Activated CD4-positive, alpha-beta T cell treated with anti-CD3 and anti-CD28 coated beads, Interleukin-2, amount 50 U/mL, for 48 hours (primary cell): ENCODE measurements at regions not wholly inside any gene's neighbourhood (a gene's known extent, or its start where the extent isn't known, plus 50 kb on each side); places are given as distances from the start of the nearest gene placed in this dataset.

Source experiments
- DNase-seq, 2 experiments: peaks; one replicate each; pipeline ENCODE4 v3.0.0-alpha.2; 2020

DNA sequence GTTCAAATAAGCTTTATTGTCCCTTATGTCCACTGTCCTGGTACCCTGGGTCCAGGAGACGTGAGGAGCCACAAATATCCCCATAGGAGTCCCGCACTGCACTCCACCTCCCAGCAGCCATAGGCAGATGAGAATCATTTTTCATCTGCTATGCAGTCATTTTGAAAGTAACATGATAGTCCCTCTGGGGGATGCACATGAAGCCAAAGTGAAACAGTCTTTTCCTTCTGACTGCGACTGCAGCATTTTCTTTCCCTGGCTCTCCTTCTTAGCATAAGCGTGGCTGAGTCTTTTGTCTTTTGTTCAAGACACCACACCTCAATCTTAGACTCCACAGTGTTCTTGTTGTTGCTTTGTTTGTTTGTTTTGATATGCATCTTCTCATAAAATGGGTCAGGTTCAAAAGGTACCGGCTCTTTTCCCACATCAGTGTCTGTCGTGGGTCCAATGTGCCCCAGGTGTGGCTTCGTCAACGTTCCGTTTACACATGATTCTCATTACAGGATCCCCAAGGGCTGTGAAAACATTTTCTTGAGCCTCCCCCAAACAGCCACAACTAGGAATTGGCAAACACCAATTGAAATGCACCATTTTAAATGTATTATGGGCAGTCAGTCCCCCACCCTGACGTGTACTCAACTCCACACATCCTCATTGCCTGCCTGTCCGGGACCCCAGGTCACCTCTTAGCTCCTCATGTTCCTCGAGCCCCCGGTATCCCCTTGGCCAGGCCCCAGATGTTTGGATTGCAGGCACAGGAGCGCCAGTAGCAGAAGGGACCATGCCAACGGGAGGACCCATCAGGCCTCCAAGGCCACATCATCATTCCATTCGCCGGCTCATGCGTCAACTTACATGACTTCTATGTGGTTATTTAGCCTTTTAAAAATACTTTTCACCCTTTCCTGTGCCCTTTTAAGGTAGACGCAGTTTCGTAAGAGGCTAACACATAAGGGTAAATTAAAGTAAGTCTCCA is 237.8 kb upstream of the DAPK1 start:
- DNase-seq, result no peak

DNA sequence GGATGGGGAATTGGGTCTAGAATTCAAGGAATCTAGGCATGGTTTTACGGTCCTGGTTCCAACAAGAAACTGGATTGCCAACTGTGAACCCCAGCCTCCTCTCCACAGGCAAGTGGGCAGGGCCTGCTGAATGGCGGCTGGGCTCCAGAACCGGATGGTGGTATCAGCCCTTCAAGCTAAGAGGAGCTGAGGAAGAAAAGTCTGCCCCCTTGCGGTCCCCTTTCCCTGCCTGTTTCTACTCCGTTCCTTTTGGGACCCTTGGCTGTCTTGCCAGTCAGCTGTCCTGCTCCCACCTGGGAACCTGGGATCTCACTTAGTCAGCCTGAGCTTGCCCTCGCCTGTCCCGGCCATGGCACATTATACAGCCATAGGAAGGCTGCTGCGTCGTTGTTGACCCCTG is 234.4 kb upstream of the DAPK1 start:
- no peak for DNase-seq

DNA sequence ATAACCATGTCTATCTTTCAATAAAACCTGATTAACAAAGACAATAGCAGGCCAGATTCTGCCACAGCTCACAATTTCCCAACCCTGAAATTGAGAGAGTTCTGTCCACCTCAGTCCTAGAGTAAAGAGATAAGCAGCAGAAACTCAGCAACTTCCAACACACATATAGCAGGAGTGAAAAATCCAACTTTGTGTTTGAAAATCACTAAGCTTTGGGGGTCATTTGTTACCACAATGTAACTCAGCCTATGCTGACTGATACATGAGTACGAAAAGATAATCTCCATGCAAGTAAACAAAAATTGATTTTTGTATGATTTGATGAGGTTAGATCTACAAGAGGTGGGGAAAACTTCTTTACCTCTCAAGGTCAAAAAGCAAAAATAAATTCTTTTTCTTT is 231.0 kb upstream of the DAPK1 start:
- no peak for DNase-seq

DNA sequence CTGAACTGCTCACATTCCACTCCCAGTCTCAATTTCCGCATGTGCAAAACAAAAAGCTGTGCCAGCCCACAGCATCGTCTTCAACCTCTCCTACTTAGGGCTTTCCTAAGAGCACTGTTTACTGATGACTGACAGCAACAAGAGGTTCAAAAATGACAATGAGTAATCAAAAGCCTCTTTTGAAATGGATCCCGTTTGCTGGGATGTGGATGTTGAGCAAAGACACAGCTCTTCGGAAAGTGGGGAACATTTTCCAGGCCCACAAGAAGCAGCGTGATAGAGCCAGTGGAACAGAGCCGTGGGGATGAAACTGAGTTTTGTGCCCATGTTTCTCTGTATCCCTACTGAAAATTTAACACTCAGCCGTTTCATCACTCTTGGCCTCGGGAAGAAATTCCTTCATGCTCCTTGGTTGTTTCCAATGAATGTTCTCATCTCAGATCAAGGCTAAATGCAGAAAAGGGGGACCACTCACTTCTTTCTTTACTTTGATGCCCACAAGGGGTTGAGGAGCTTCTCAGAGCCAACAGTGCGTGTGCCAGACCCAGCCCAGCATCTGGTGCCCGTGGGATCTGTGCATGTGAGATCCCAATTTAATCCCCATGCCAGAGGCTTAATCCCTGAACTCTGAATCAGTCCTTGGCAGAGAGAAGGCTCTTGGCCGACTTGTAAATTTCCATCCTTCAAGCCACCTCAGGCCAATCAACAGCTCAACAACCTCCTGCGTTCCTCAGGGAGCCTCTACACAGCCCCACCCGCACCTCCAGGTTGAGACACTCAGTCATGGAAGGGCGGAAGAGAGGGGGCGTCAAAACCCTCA is 230.2 kb upstream of the DAPK1 start:
- no peak for DNase-seq

DNA sequence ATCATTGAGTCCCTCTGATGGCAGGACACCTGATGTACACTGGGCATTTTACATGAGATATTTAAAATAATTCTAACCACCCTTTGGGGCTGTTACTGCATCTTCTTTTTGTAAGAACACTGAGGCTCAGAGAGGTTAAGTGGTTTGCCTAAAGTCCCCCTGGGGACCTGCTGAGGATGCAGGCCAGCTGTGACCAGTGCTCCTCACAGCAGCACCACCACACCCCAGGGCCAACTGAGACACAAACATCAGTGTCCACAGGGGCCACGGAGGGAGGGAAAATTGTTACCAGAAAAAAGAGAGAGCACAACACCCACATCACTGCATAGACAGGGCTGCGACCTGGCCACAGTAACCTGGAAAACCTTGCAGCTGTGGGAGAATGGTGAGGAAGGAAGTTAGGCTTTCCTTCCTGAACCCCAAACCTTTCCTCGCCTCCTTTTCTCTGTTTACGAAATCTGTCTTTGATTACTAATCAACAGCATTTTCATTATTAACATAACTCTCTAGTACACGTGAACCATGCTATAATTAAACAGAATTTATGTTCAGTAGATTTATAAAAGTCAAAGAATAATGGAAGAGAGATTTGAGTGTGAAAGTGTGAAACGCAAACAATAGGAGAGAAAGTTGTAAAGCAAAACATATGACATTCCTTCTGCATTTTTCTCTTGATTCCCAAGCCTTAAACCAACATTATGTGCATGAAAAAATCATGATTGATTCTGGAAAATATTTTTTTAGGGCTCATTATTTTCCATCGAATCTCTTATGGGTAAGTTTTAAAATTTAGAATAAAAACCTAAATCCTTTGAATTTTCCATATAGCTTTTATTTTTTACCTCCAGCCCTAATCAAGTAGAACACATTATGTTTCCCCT is 228.1 kb upstream of the DAPK1 start:
- no peak for DNase-seq

DNA sequence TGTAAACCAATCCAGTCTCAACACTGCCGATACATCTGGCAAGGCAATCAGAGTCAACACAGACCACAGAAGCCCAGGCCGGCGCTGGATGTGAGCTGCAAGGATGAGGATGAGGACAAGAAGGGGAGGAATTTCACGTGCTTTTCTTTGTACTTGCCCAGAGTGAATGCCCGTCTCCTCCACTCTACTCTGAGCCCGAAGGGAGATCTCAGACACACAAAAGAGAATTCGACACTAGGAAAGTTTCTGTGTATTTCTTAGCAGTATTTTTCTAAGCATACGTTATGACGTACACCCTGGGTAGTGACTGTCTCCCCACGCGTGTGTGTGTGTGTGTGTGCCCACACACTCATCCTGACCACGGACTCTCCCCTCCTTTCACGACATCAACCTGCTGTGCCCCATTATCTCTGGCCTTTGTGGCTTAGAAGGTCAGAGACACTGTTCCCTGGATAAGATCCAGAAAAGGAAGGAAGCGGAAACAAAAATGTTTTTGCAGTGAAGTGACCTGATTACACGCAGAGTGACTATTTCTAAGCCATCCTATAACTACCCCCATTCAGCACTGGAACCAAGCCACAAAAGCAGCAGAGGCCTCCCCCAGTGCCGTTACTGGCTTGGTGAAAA is 227.3 kb upstream of the DAPK1 start:
- DNase-seq, result no peak

DNA sequence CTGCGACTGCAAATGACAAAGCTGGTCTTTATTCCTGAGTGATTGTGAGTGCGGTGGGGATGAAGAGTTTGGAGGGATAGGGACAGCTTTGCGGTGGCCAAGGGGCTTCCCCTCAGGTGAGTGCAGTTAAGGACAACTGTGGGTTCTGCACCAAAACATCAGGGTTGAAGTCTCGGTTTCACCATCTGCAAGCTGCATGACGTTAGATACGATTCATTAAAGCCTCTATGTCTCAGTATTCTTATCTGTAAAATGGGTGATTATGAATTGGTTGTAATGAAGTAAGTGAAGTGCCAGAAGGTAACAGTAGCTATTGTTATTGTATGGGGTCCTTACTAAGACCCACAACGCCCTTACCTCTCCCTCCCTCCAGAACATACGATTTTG is 226.8 kb upstream of the DAPK1 start:
- no peak for DNase-seq

DNA sequence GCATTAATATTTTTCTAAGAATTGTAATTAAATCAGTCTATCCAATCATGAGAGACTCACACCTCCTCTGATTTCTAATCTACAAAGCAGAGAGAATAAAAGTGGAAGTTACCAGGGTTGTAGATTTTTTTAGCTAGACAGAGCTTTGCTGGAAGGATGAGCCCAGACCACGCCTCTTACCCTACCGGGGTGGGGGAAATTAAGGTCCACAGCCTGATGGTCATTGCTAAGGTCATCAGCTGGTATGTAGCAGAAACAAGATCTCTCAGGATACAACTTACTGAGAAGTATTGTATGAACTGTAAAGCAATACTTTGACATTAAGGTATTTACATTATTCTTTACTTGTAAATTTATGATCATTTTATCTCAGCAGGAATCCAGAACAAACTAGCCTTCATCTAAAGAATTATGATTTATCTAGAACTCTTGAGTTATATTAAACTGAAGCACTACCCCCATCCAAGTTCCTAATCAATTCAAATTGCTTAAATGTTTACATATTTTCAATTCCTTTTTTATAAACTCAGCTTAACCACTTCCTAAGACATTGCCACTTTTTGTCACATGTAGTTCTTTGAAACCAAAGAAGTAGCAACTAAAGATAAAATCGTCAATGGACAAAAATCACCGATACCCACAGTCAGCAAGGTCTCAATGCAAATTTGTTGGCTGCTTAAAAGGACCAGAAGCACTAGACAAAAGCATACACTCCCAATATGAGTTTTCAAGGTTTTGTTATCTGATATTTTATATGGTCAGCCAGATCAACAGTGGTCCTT is 225.8 kb upstream of the DAPK1 start:
- no peak for DNase-seq

DNA sequence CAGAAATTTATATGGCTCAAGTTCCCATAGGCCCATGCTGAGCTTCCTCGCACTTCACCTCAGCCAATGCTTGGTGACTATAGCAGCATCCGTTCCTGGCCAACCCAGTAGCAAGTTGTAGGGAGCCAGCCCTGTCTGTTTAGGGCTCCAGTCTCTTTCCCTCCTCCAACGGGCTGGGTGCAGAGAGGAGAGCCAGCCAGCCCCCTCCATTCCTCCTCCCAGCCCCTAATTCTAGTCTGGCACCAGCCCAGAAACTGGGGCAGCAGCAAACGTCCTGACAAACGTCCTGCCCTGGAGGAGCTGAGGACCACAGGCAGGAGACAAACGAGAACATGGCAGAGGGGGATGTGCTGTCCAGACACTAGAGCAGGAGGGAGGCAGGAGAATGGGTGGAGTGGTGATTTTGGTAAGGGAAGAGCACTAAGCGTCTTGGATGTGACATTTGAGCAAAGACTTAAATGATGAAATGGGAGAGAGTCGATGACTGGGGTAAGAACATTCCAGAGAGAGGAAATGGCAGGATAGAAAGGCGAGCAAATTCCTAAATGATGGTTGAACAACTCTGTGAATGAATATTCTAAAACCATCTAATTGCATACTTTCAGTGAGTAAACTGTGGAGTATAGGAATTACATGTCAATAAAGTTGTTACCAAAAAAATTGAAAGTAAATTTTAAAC is 222.5 kb upstream of the DAPK1 start:
- no peak for DNase-seq

DNA sequence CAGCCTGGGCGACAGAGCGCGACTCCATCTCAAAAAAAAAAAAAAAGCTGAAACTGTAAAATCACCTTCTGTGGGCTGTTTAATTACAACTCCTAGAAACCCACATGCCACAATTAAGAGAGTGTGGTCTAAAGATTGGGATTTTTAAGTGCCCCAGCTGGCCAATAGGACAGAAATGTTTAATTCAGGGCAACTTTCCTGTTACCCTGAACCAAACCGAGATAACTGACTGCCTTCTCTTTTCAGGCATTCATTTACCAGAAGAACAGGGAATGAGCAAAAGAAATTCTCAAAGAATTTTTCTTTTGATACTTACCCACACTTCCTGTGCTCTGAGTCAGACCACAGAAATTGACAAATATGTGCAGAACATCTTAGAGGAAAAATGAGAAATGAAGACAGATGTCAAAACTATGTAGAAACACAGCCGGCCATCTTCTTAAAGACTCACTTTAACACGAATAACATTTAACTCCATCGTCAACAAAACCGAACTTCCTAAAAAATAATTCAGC is 221.3 kb upstream of the DAPK1 start:
- DNase-seq, result no peak

DNA sequence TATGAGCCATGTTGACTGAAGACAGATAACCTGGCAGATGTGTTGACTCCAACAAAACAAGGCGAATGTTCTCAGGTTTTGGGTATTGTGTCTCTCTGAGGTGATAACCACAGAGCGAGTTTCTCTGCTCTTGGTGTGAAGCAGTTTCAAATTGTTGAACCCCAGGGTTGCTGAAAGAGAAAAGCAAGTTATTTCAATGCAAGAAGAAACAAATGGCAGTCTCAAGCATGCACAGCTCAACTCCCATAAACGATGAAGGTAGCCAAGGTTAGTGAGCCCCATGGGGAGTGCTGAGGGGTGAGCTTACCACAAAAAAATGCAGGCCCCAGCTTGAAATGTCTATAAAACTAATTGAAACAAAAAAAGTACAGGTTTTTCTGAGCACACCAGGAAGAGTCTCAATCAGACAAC is 220.8 kb upstream of the DAPK1 start:
- no peak for DNase-seq

DNA sequence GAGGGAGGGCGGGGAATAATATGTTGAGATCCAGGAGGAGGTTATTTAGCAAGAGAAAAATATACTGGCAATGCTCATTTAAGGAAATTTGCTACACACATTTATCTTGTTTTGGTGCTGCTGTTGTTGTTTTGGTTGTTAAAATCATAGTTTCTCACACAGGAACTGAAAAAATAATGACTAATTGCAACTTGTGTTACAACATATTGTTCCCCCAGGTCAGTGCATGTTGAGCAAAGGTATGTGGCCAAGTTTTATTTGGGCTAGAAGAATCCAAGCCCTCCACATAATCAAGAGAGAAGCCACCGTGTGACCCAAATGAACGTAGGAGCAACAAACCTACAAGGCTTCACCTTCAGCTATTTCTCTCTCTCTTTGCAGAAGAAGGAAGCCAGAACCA is 220.3 kb upstream of the DAPK1 start:
- DNase-seq, result no peak

DNA sequence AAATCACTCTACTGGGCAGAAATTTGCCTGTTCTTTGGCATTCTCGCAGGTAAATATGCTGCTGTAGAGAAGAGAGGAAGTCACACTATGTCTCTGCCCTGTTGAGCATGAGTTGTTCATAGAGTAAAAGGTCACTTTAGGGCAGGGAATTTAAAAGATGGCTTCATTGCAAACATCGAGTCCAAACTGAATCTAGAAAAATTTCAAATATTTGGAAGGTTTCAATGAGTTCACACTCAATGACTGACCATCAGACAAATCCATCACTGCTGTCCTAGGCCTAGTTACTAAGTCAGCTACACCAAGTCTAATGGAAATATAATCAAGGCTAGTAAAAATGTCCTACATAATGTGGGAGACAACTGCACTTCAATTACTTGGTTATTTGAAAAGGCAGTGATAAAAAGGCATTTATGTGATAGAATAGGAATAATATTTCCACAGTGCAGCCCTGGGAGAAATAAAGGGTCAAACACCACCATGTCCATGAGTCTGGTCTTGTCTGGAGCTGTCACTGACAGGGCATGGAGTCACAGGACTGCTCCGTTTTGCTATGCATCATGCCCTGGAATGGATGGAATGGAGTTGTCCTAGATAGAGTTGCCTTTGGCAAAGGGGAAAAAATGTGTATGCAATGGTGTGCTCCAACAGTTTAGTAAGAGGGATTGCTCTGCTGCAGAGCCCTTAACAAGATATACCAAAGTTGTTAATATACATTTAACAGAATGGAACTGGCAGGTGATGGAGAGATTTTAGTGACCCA is 218.5 kb upstream of the DAPK1 start:
- no peak for DNase-seq

DNA sequence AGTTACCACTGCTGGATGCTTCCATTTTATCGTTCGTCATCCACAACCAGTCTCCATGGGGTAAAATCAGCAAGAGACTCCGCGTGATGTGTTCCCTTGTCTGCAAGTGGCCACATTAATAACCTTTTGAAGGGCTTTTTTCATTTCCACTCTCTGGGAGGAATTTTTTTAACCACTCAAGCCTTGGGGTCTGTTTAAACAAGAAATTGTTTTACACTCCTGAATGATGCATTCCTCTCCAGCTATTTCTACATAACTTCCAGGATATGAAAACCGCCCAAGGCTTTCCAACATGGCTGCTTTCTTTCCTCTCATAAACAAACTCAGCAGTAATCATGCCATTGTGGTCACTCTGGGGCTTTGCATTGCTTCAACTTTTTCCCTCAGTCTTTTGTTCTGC is 217.2 kb upstream of the DAPK1 start:
- DNase-seq, result no peak

DNA sequence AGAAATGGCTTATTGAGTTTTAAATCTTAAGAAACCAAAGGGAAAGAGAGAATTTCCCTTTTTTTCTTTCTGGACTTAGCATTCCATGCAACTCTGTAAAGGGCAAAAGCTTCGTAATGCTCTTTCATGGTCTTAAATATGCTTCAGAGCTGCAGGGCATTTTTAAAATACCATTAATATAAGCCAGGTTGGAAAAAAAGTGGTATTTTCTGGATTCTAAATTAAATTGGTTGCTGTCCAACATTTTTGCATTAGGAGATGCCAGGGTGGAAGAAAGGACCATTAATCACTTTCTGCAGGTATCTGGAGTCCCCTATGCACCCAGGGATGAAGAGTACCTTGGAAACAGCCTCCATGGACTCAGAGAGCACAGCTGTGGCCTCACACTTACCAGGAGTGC is 215.1 kb upstream of the DAPK1 start:
- DNase-seq, result no peak

DNA sequence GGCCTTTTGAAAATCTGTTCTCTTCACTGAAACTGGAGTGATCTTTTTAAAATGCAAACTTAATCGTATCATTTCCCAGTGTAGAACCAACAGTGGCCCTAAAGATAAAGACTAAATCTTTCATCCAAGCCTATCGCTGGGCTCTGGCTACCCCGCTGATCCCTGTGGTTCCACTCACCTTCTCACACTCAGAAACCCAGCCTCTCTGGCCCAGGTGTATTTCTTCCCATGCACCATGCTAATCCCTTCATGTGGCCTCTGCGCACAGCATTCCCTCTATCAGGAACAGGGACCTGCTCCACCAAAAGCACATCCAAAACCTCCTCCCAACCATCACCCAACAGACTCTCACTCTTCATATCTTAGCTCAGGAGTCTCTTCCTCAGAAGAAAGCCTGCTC is 214.1 kb upstream of the DAPK1 start:
- no peak for DNase-seq

DNA sequence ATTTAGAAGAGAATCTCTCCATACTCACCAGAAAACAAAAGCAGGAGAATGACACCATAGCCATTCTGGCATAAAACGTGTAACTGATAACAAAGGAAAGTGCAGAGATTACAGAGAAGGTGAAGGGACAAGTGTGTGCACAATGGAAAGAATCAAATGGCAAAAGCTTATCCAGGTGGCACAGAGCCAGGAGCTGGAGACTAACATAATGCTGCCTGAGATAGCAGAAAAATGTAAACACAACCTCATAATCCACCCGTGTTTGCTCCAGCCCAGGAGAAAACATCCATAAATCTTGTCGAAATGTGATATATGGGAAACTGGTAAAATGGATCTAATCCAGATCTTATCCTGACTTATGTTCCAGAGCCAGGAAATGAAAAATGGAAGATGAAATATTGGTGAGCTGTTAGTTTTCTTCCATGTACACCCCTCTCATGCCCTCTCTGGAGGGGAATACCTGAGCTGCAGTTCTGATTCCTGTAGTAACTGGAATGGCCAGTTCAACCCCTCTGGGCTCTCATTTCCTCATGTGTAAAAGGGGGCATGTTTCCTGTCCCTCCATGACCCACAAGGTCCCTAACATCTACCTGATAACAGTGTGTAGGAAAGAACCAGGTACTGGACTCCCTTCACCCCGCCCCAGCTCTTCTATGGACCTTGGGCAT is 212.3 kb upstream of the DAPK1 start:
- DNase-seq, result no peak

DNA sequence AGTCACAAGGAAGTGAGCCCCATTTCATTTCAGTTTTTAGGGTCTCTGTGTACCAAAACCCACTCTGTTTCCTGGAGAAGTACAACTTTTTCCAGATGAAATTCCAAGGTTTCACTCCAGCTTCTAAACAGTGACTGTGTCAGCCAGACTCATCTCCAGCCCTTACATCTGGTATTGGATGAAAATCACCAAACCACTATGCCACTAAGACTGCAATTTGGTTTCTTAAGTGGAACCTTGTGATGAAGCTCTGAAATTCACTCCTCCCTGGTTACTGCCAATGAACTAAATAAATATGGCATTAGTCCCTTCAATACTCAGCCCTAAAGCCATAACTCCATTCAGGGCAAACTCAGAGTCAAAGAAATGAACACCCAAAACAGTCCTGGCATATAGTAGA is 211.2 kb upstream of the DAPK1 start:
- DNase-seq, result no peak

DNA sequence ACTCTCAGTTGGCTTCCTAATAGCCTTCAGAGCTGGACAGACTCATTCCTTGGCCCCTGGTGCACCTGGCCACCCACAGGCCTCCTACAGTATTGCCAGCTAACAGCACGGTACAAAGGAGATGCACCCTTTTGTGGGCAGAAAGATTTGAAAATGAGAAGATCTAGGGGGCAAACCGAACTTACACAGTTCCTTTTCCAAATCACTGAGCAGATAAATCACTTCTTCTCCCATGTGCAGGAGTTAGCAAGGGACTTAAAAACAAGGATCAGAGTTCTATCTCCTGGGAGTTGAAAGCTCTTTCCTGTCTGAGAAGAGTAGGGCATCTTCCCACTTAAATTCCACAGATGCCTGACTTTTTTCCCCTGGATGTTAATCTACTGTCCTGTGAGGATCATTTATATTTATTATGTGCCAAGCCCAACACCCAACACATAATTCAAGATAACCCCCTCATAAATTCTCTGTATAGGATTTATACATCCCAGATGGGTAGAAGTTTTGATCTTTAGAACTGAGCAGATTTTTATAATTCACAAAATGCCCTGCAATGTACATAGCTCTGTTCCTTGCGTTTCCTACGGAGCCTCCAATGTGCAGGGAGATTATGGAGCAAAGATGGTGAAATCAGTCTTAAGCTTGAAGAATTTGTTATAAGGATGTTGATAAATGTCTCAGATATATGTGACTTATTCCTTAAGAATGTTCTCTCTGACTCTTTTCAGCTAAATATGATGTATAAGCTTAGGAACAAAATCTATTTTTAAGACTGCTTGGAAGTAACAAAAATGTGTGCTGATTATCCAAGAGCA is 207.2 kb upstream of the DAPK1 start:
- DNase-seq, result no peak
